Kidney (tissue), 13 donors: ENCODE measurements at regions not wholly inside any gene's neighbourhood (a gene's known extent, or its start where the extent isn't known, plus 50 kb on each side); places are given as distances from the start of the nearest gene placed in this dataset.
A peak's percentile ranks its signal among the peaks of the same experiment; 100 is the strongest.

Experiments used
- DNase-seq, 5 donors: peaks; one replicate each; pipeline ENCODE4 v3.0.0-alpha.2; 2013 to 2020
- FAIRE-seq: peaks from 2 replicates; lab custom pipeline; 2012; peaks lifted over from hg19 to GRCh38; lab: Jason Lieb, UNC
- H3K27ac ChIP-seq, 2 donors: one replicate each; pipeline ENCODE4 v1.7.0; 2013; ENCODE audit warnings: low read depth in 2 of 2, low read length in 2 of 2, inconsistent platforms in 1 of 2
- H3K27me3 ChIP-seq: one replicate; pipeline ENCODE4 v1.7.1; 2013; ENCODE audit warnings: low read length, inconsistent platforms; ENCODE audit not compliant: control insufficient read depth, insufficient read depth
- H3K36me3 ChIP-seq, 3 donors: one replicate each; pipeline versions ENCODE4 v1.7.0 to v1.7.1; 2013; ENCODE audit warnings: low read length in 3 of 3, control low read depth in 1 of 3, inconsistent platforms in 1 of 3; ENCODE audit not compliant: insufficient read depth in 3 of 3, control insufficient read depth in 2 of 3
- H3K4me1 ChIP-seq, 3 donors: one replicate each; pipeline versions ENCODE4 v1.7.0 to v1.7.1; 2013; ENCODE audit warnings: low read length in 3 of 3, inconsistent platforms in 1 of 3, low read depth in 1 of 3; ENCODE audit not compliant: control insufficient read depth in 2 of 3, insufficient read depth in 2 of 3
- H3K4me3 ChIP-seq, 3 donors: one replicate each; pipeline versions ENCODE4 v1.7.0 to v1.8.1; 2013; ENCODE audit warnings: low read length in 3 of 3, control low read depth in 1 of 3, inconsistent platforms in 1 of 3
- H3K9ac ChIP-seq, 3 donors: one replicate each; pipeline versions ENCODE4 v1.7.0 to v1.7.1; 2013; ENCODE audit warnings: low read length in 3 of 3, control low read depth in 1 of 3, inconsistent platforms in 1 of 3
- H3K9me3 ChIP-seq, 3 donors: one replicate each; pipeline versions ENCODE4 v1.7.0 to v1.7.1; 2013; ENCODE audit warnings: low read length in 3 of 3, control low read depth in 1 of 3, inconsistent platforms in 1 of 3; ENCODE audit not compliant: control insufficient read depth in 2 of 3, insufficient read depth in 1 of 3
- CTCF ChIP-seq: IDR thresholded peaks from 3 replicates; pipeline ENCODE4 v1.5.1; 2012; ENCODE audit warnings: mild to moderate bottlenecking, moderate library complexity, borderline replicate concordance; ENCODE audit not compliant: insufficient read depth; ENCODE audit errors: extremely low read depth
- intact Hi-C: fragments of 100-400 bp; cut with DNase I; formaldehyde crosslinking; loops from one replicate; pipeline ENCODE4 v1.11.1; 2022
- donor health status: control.
- donor health status: control.
- donor health status: control.
- donor health status: control.
- donor health status: control.
- donor health status: DM: yes; HTN: yes; CAD: no.
- donor health status: Normal renal cell carcinoma (clear cell type).

- peak; percentile 80 for FAIRE-seq
- Histone ChIP-seq H3K4me1 (no peaks in the 10 kb centered on the region), H3K4me3 (no peak overlapping the region), H3K27me3 (no peaks in the 10 kb centered on the region), H3K9me3 (no peaks in the 10 kb centered on the region), H3K36me3 (no peaks in the 10 kb centered on the region), H3K27ac (no peak overlapping the region), H3K9ac (no peak overlapping the region)
- peak in 2 of 5 donors; percentile 79 to 83 for DNase-seq
- intact Hi-C loops: no loop called here
- TF ChIP-seq CTCF: peak; percentile 71
These were observed 51.7 kb downstream of the SCN11A start for GRCh38 chr3:39000008-39000450.

GRCh38 chr3:38998086-38998485, 53.7 kb downstream of the SCN11A start:
- H3K9ac ChIP-seq: no peak overlapping the region
- no peak for TF ChIP-seq CTCF
- H3K4me3 ChIP-seq: no peak overlapping the region
- no peaks in the 10 kb centered on the region for H3K27me3 ChIP-seq
- no peak overlapping the region for H3K27ac ChIP-seq
- no peak for FAIRE-seq
- intact Hi-C loops: no loop called here
- DNase-seq: no peak
- H3K9me3 ChIP-seq: no peaks in the 10 kb centered on the region
- no peaks in the 10 kb centered on the region for H3K36me3 ChIP-seq
- H3K4me1 ChIP-seq: no peaks in the 10 kb centered on the region

- Histone ChIP-seq H3K9ac (no peak overlapping the region), H3K9me3 (no peaks in the 10 kb centered on the region), H3K4me1 (no peaks in the 10 kb centered on the region), H3K36me3 (no peaks in the 10 kb centered on the region), H3K27me3 (no peaks in the 10 kb centered on the region), H3K27ac (no peak overlapping the region), H3K4me3 (no peak overlapping the region)
- FAIRE-seq (no peak), DNase-seq (no peak)
- intact Hi-C loops: no loop called here
- no peak for TF ChIP-seq CTCF
These were observed 55.6 kb downstream of the SCN11A start for GRCh38 chr3:38996193-38996592.

GRCh38 chr3:38994251-38994650, 57.5 kb downstream of the SCN11A start:
- intact Hi-C loops: no loop called here

More at GRCh38 chr3:38994251-38994650, 57.5 kb downstream of the SCN11A start:
- Histone ChIP-seq H3K9ac (no peak overlapping the region), H3K36me3 (no peaks in the 10 kb centered on the region), H3K27ac (no peak overlapping the region), H3K4me1 (no peaks in the 10 kb centered on the region), H3K9me3 (no peaks in the 10 kb centered on the region), H3K27me3 (no peaks in the 10 kb centered on the region), H3K4me3 (no peak overlapping the region)
- no peak for TF ChIP-seq CTCF
- DNase-seq (peak in 1 of 5 donors; percentile 14), FAIRE-seq (no peak)
